HepG2 (cell line): ENCODE measurements at regions not wholly inside any gene's neighbourhood (a gene's known extent, or its start where the extent isn't known, plus 50 kb on each side); places are given as distances from the start of the nearest gene placed in this dataset.

ENCODE experiments used
- ATAC-seq: fragments of 200-7000 bp; cut with Tn5 transposase; 3 replicates; pipeline ENCODE4 v1.9.1; 2020; ENCODE audit warnings: mild to moderate bottlenecking, moderate library complexity
- BruUV-seq: library from RNA; stranded (reverse); fragments of 400-500 nt; replicated peaks from 2 replicates; lab custom pipeline; 2021; lab: Mats Ljungman, UMichigan
- CTCF ChIA-PET: fragments of 300-600 bp; formaldehyde crosslinking; extraction: SDS; loops from one replicate; lab custom pipeline; 2021; ENCODE audit warnings: low total read pairs, inconsistent platforms, low intra/inter-chr PET ratio; lab: Yijun Ruan, JAX
- POLR2A ChIA-PET: fragments of 350-600 bp; sonication (Branson Sonifier 250); formaldehyde crosslinking; loops from one replicate; lab custom pipeline; 2020; ENCODE audit warnings: antibody characterized with exemption, inconsistent platforms; lab: Yijun Ruan, JAX
- DNase-seq: peaks from one replicate; pipeline ENCODE4 v3.0.0-alpha.2; 2015; ENCODE audit warnings: low spot score
- FAIRE-seq: peaks from 3 replicates; lab custom pipeline; 2011; peaks lifted over from hg19 to GRCh38; lab: Jason Lieb, UNC
- H2AFZ ChIP-seq: one replicate; pipeline ENCODE4 v1.6.1; 2011; ENCODE audit warnings: low read length, inconsistent platforms
- H3K27ac ChIP-seq: fragments of 300-600 bp; 3 replicates; pipeline ENCODE4 v1.8.0; 2011; ENCODE audit warnings: mixed run types, mild to moderate bottlenecking, mixed read lengths, low read length, inconsistent platforms; ENCODE audit not compliant: insufficient read depth; ENCODE audit errors: extremely low read length
- H3K27me3 ChIP-seq, 2 experiments: fragments of 200-600 bp in 1 of 2; 2 replicates in 1 of 2; 3 replicates in 1 of 2; pipeline versions ENCODE4 v1.6.0 to v1.8.0; 2011; ENCODE audit warnings: low read length in 2 of 2, mild to moderate bottlenecking in 2 of 2, moderate library complexity in 2 of 2, inconsistent platforms in 1 of 2; ENCODE audit not compliant: insufficient read depth in 2 of 2, control insufficient read depth in 1 of 2
- H3K36me3 ChIP-seq, 2 experiments: fragments of 200-600 bp in 1 of 2; replicated peaks in 1 of 2; 2 replicates in 1 of 2; 3 replicates in 1 of 2; pipeline versions ENCODE4 v1.5.1 to v1.8.0; 2011; ENCODE audit warnings: low read length in 2 of 2, inconsistent platforms in 1 of 2; ENCODE audit not compliant: insufficient read depth in 2 of 2, control insufficient read depth in 1 of 2
- H3K4me1 ChIP-seq: 2 replicates; pipeline ENCODE4 v1.5.1; 2012; ENCODE audit warnings: low read length, inconsistent platforms; ENCODE audit not compliant: insufficient read depth
- H3K4me2 ChIP-seq: 2 replicates; pipeline ENCODE4 v1.6.0; 2011; ENCODE audit warnings: low read depth, low read length, inconsistent platforms
- H3K4me3 ChIP-seq, 3 experiments: fragments of 200-600 bp in 1 of 3; sonication (generic), shearing (Covaris generic) in 1 of 3; replicated peaks in 1 of 3; 2 replicates each; pipeline ENCODE4 v1.5.1; 2011 to 2016; ENCODE audit warnings: low read length in 3 of 3, inconsistent platforms in 2 of 3, low read depth in 2 of 3, mild to moderate bottlenecking in 2 of 3, control low read depth in 1 of 3, mixed read lengths in 1 of 3; ENCODE audit not compliant: insufficient read depth in 1 of 3
- H3K79me2 ChIP-seq: one replicate; pipeline ENCODE4 v1.6.1; 2011; ENCODE audit warnings: low read length, inconsistent platforms; ENCODE audit not compliant: insufficient read depth
- H3K9ac ChIP-seq: 2 replicates; pipeline ENCODE4 v1.6.0; 2011; ENCODE audit warnings: mild to moderate bottlenecking, low read depth, low read length, inconsistent platforms; ENCODE audit not compliant: insufficient read depth
- H3K9me3 ChIP-seq: 2 replicates; pipeline ENCODE4 v1.5.1; 2012; ENCODE audit warnings: mild to moderate bottlenecking, low read length
- H4K20me1 ChIP-seq: 2 replicates; pipeline ENCODE4 v1.6.0; 2011; ENCODE audit warnings: inconsistent platforms, mild to moderate bottlenecking, low read length, moderate library complexity; ENCODE audit not compliant: insufficient read depth
- ATF7 ChIP-seq, 2 experiments: fragments of 450-650 bp in 1 of 2; sonication (generic) in 1 of 2; formaldehyde crosslinking in 1 of 2; IDR thresholded peaks; 2 replicates each; pipeline versions ENCODE4 v1.4.0 to v1.6.1; 2016 to 2020; ENCODE audit warnings: antibody characterized with exemption in 1 of 2, mild to moderate bottlenecking in 1 of 2, missing genetic modification reagents in 1 of 2
- ATF7-NPFF ChIP-seq: sonication (generic); formaldehyde crosslinking; IDR thresholded peaks from 2 replicates; pipeline ENCODE4 v1.8.1; 2023; ENCODE audit warnings: mild to moderate bottlenecking, low read depth, missing genetic modification reagents, moderate library complexity
- JUNB ChIP-seq: sonication (generic); formaldehyde crosslinking; IDR thresholded peaks from 2 replicates; pipeline ENCODE4 v1.8.0; 2022; ENCODE audit warnings: missing genetic modification reagents, mild to moderate bottlenecking, borderline replicate concordance
- KDM6A ChIP-seq: IDR thresholded peaks from 2 replicates; pipeline ENCODE4 v1.6.1; 2016; ENCODE audit warnings: low read depth
- KLF6 ChIP-seq: IDR thresholded peaks from 2 replicates; pipeline ENCODE4 v1.8.0; 2016; ENCODE audit warnings: missing biosample characterization, missing genetic modification reagents
- PITX1 ChIP-seq: sonication (generic); formaldehyde crosslinking; IDR thresholded peaks from 2 replicates; pipeline ENCODE4 v1.5.1; 2020; ENCODE audit warnings: mild to moderate bottlenecking, missing genetic modification reagents
- POLR2A ChIP-seq, 2 experiments: IDR thresholded peaks; 2 replicates each; pipeline ENCODE4 v1.6.1; 2011; ENCODE audit warnings: low read depth in 2 of 2, low read length in 2 of 2, mild to moderate bottlenecking in 1 of 2, moderate library complexity in 1 of 2; ENCODE audit not compliant: insufficient read depth in 1 of 2
- TFDP1 ChIP-seq: IDR thresholded peaks from 2 replicates; pipeline ENCODE4 v1.6.1; 2016; ENCODE audit warnings: missing compliant biosample characterization, missing genetic modification reagents, borderline replicate concordance
- TGIF2 ChIP-seq: IDR thresholded peaks from 2 replicates; pipeline ENCODE4 v1.6.1; 2016; ENCODE audit warnings: control low read depth, missing compliant biosample characterization
- ZNF430 ChIP-seq: sonication (generic); formaldehyde crosslinking; IDR thresholded peaks from 2 replicates; pipeline ENCODE4 v1.9.0; 2021; ENCODE audit warnings: mild to moderate bottlenecking, missing genetic modification reagents
- ZNF562 ChIP-seq: sonication (generic); formaldehyde crosslinking; IDR thresholded peaks from 2 replicates; pipeline ENCODE4 v1.8.0; 2022; ENCODE audit warnings: missing genetic modification reagents, borderline replicate concordance
- ZNF576 ChIP-seq: sonication (generic); formaldehyde crosslinking; IDR thresholded peaks from 2 replicates; pipeline ENCODE4 v1.4.0; 2020; ENCODE audit warnings: mild to moderate bottlenecking, missing genetic modification reagents
- ZNF598 ChIP-seq: sonication (generic); formaldehyde crosslinking; IDR thresholded peaks from 2 replicates; pipeline ENCODE4 v1.5.1; 2020; ENCODE audit warnings: mild to moderate bottlenecking, missing genetic modification reagents, borderline replicate concordance
- ZNF615 ChIP-seq: sonication (generic); formaldehyde crosslinking; IDR thresholded peaks from 2 replicates; pipeline ENCODE4 v1.5.0; 2020; ENCODE audit warnings: mild to moderate bottlenecking, missing genetic modification reagents, borderline replicate concordance
- ZNF746 ChIP-seq: sonication (generic); formaldehyde crosslinking; IDR thresholded peaks from 2 replicates; pipeline ENCODE4 v1.8.0; 2022; ENCODE audit warnings: mild to moderate bottlenecking, missing genetic modification reagents
- ZNF782 ChIP-seq: sonication (generic); formaldehyde crosslinking; IDR thresholded peaks from 2 replicates; pipeline ENCODE4 v1.4.0; 2020; ENCODE audit warnings: missing genetic modification reagents, mild to moderate bottlenecking, borderline replicate concordance
- WGBS: methylation state at CpG from one replicate; pipeline ENCODE4 v1.1.6; 2017; ENCODE audit warnings: low lambda C conversion rate; 5-methylcytosine and 5-hydroxymethylcytosine counted together
- in situ Hi-C: cut with HindIII; loops from 2 replicates; pipeline ENCODE4 v1.10.0; 2017; ENCODE audit warnings: low pct_unique_long_range_greater_than_20kb; ENCODE audit not compliant: extremely low pct_ligation_motif_present
- intact Hi-C: fragments of 100-400 bp; cut with micrococcal nuclease; formaldehyde crosslinking; loops from one replicate; pipeline ENCODE4 v1.10.0; 2022; ENCODE audit not compliant: unreplicated experiment
- TF ChIP-seq, protein P1 (sequence below): sonication (generic); formaldehyde crosslinking; IDR thresholded peaks from 2 replicates; pipeline ENCODE4 v1.5.0; 2020; ENCODE audit warnings: mild to moderate bottlenecking, missing genetic modification reagents

DNA sequence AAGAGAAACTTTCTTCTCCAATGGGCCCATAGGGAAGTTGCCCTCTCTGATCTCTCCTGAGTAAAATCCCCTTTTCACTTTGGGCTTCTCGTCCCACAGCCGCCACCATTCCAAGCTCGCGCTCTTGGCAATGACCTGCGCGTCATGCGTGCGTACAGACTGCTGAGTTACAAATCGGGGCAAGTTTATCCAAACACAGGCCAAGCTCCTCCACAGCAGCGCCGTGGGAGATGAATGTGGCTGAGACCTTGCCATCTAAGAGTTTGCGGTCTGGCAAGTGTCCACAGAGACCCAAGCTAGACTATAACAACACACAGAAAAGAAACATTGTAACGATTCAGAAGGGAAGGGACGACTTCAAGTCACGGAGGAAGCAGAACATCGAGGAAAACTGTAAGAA lies 116.3 kb upstream of the SOD1 start:
- Histone ChIP-seq H3K79me2 (no peaks in the 10 kb centered on the region), H3K9me3 (no peaks in the 10 kb centered on the region), H3K4me1 (no peaks in the 10 kb centered on the region), H3K9ac (no peak overlapping the region), H3K36me3 (no peaks in the 10 kb centered on the region), H3K4me2 (no peak overlapping the region), H3K27me3 (no peaks in the 10 kb centered on the region), H4K20me1 (no peaks in the 10 kb centered on the region), H3K4me3 (no peak overlapping the region), H2AFZ (no peak overlapping the region), H3K27ac (no peak overlapping the region)
- ChIA-PET POLR2A (no interaction called here), CTCF (no interaction called here)
- in situ Hi-C loops = no loop called here
- no TSS peak for BruUV-seq
- TF ChIP-seq ZNF782 (no peak), ZNF615 (no peak), KLF6 (no peak), ATF7 (IDR thresholded peaks at IDR 0.05) (no peak), ATF7 (CRISPR knock-in tag; IDR thresholded peaks at IDR 0.05) (no peak), ZNF746 (no peak)
- 58% methylated on average over 16 of the region's 16 CpGs for WGBS
- DNase-seq = no peak
- no peak for FAIRE-seq
- intact Hi-C loops = no loop called here
- ATAC-seq = no peak

GRCh38 chr21:31538816-31539215 lies 120.7 kb upstream of the SOD1 start:
- no peaks in the 10 kb centered on the region for H3K36me3 ChIP-seq
- no peaks in the 10 kb centered on the region for H3K4me1 ChIP-seq
- intact Hi-C loops (no loop called here), in situ Hi-C loops (no loop called here)
- no peak overlapping the region for H3K27ac ChIP-seq
- H3K9me3 ChIP-seq = no peaks in the 10 kb centered on the region
- POLR2A ChIA-PET = no interaction called here
- BruUV-seq = no TSS peak
- no peaks in the 10 kb centered on the region for H3K79me2 ChIP-seq
- ATAC-seq (no peak), FAIRE-seq (no peak), DNase-seq (no peak)
- no peaks in the 10 kb centered on the region; a peak in 1 of 5 replicates for H3K27me3 ChIP-seq
- no peak overlapping the region for H3K4me3 ChIP-seq
- no peak overlapping the region for H3K4me2 ChIP-seq
- H3K9ac ChIP-seq = no peak overlapping the region
- H2AFZ ChIP-seq = no peak overlapping the region
- H4K20me1 ChIP-seq = no peaks in the 10 kb centered on the region
- CTCF ChIA-PET = no interaction called here
- 16% methylated on average over 10 of the region's 10 CpGs for WGBS
- TF ChIP-seq JUNB (CRISPR knock-in tag) (no peak), ATF7-NPFF (CRISPR knock-in tag) (no peak), TGIF2 (no peak), ZNF598 (CRISPR knock-in tag) (no peak), PITX1 (CRISPR knock-in tag) (no peak), ZNF430 (CRISPR knock-in tag) (no peak), ZNF562 (CRISPR knock-in tag) (no peak), KDM6A (CRISPR knock-in tag) (no peak), TFDP1 (CRISPR knock-in tag) (no peak), ZNF576 (CRISPR knock-in tag) (no peak), POLR2A (IDR thresholded peaks at IDR 0.05; ENCODE audit: insufficient read depth in 1 of 2, low read depth in 2 of 2, low read length in 2 of 2) (no peak)
- TF ChIP-seq, protein P1, sequence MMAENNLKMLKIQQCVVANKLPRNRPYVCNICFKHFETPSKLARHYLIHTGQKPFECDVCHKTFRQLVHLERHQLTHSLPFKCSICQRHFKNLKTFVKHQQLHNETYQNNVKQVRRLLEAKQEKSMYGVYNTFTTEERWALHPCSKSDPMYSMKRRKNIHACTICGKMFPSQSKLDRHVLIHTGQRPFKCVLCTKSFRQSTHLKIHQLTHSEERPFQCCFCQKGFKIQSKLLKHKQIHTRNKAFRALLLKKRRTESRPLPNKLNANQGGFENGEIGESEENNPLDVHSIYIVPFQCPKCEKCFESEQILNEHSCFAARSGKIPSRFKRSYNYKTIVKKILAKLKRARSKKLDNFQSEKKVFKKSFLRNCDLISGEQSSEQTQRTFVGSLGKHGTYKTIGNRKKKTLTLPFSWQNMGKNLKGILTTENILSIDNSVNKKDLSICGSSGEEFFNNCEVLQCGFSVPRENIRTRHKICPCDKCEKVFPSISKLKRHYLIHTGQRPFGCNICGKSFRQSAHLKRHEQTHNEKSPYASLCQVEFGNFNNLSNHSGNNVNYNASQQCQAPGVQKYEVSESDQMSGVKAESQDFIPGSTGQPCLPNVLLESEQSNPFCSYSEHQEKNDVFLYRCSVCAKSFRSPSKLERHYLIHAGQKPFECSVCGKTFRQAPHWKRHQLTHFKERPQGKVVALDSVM (CRISPR knock-in tag) = no peak
